ENCODE measurements at regions not wholly inside any gene's neighbourhood (a gene's known extent, or its start where the extent isn't known, plus 50 kb on each side); places are given as distances from the start of the nearest gene placed in this dataset.

DNA sequence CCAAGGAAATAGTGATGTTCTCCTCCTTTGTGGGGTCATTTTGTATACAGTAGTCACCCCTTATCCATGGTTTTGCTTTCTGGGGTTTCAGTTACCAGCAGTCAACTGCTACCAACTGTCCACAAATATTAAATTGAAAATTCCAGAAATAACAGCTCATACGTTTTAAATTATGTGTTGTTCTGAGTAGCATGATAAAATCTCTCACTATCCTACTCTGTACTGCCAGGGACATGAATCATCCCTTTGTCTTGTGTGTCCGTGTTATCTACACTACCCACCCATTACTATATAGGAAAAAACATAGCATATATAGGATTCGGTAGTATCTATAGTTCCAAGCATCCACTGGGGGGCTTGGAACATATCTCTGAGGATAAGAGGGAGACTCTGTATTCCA, 120.9 kb upstream of the DCC start:
- no peaks in the 10 kb centered on the region for H3K36me3 ChIP-seq
- no peak for DNase-seq
- H3K4me3 ChIP-seq: no peak overlapping the region
- no peak for TF ChIP-seq POLR2A (IDR thresholded peaks at IDR 0.05)
- TF ChIP-seq CTCF (IDR thresholded peaks at IDR 0.05): no peak
- intact Hi-C loops (cut with DNase I): no loop called here
- no peaks in the 10 kb centered on the region for H3K4me1 ChIP-seq
- no peaks in the 10 kb centered on the region for H3K9me3 ChIP-seq
- no peaks in the 10 kb centered on the region for H3K27me3 ChIP-seq
- no peak overlapping the region for H3K27ac ChIP-seq
- 38 to 68% (median 42%) methylated on average over 3 of the region's 3 CpGs for WGBS, 4 donors
- ATAC-seq: no peak

DNA sequence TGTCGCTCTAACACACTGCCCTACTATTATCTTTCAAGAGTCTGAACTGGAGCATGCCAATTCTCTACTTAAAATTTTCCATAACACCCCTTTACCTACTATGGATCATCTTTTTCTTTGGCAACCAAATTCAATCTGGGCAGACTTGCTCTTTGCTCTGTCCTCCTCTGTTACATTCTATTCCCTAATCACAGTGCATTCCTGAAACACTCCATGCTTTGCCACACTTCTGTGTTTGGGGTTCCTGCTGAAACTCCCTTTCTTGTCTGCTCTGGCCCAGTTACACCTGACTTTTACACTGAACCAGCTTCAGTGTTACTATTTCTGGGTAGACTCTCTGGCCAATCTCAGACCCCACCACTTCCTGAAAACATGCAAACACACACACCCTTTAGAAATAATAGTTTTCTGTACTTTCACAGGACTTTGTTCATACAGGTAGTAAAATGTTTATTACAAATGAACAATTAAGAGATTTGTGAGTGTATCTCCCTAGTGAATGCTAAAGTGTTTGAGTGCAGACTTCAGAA, 119.9 kb upstream of the DCC start:
- WGBS, 4 donors: 29 to 43% (median 36%) methylated on average over 1 of the region's 1 CpG
- no peaks in the 10 kb centered on the region for H3K9me3 ChIP-seq
- DNase-seq (no peak), ATAC-seq (no peak)
- TF ChIP-seq CTCF (IDR thresholded peaks at IDR 0.05) (no peak), POLR2A (IDR thresholded peaks at IDR 0.05) (no peak)
- H3K27me3 ChIP-seq: no peaks in the 10 kb centered on the region
- no peaks in the 10 kb centered on the region for H3K4me1 ChIP-seq
- H3K36me3 ChIP-seq: no peaks in the 10 kb centered on the region
- H3K4me3 ChIP-seq: no peak overlapping the region
- intact Hi-C loops (cut with DNase I): no loop called here
- H3K27ac ChIP-seq: no peak overlapping the region

GRCh38 chr18:52222211-52222610, 117.8 kb upstream of the DCC start:
- Histone ChIP-seq H3K27me3 (no peaks in the 10 kb centered on the region), H3K4me1 (no peaks in the 10 kb centered on the region), H3K36me3 (no peaks in the 10 kb centered on the region), H3K27ac (no peak overlapping the region), H3K9me3 (no peaks in the 10 kb centered on the region), H3K4me3 (no peak overlapping the region)
- no peak for ATAC-seq
- TF ChIP-seq POLR2A (IDR thresholded peaks at IDR 0.05) (no peak), CTCF (IDR thresholded peaks at IDR 0.05) (no peak)
- WGBS, 4 donors: 67 to 74% (median 69%) methylated on average over 2 of the region's 2 CpGs
- no peak for DNase-seq
- intact Hi-C loops (cut with DNase I): no loop called here

GRCh38 chr18:52227536-52227935, 112.5 kb upstream of the DCC start:
- Histone ChIP-seq H3K9me3 (peaks cover 0 to 4% (median 0%) of the 10 kb centered on the region in 12 donors), H3K4me1 (no peaks in the 10 kb centered on the region), H3K27me3 (no peaks in the 10 kb centered on the region), H3K36me3 (no peaks in the 10 kb centered on the region), H3K27ac (no peak overlapping the region), H3K4me3 (no peak overlapping the region)
- no peak for DNase-seq
- TF ChIP-seq CTCF (IDR thresholded peaks at IDR 0.05) (no peak), POLR2A (IDR thresholded peaks at IDR 0.05) (no peak)
- 80 to 95% (median 87%) methylated on average over 4 of the region's 4 CpGs for WGBS, 4 donors
- intact Hi-C loops (cut with DNase I): no loop called here
- no peak for ATAC-seq

Data from heart left ventricle (tissue), 16 donors.